ENCODE measurements at regions not wholly inside any gene's neighbourhood (a gene's known extent, or its start where the extent isn't known, plus 50 kb on each side); places are given as distances from the start of the nearest gene placed in this dataset.

DNA sequence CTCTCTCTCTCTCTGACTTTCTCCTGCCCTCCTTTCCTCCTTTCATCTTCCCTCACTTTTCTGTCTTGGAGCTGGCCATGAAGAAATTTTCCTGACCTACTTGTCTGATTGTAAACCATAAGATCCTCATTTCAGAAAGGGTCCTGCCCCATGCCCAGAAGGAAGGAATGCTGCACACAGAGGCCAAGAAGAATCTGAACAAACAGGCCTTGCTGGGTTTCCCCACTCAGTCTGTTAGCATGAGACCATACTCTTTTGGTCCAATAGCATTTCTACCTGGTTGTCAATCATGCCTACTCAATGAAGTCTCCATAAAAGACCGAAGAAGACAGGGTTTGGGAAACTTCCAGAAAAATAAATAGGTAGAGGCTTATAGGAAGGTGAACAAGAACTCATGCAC is 128.7 kb downstream of the MAB21L3 start:
- WGBS, 2 experiments (ENCODE audit: extremely low coverage in 2 of 2, insufficient read length in 1 of 2), result no CpG with 5 or more reads among the region's 1 CpG
- in situ Hi-C loops (cut with MboI; ENCODE audit: low sequenced_read_pairs), result loop anchor here (10.0 kb wide), 1 partner anchor 55 kb away; no protein-coding TSS in a partner anchor
- TF ChIP-seq SMC3 (IDR thresholded peaks at IDR 0.05; ENCODE audit: low read depth, low read length), result no peak
- TF ChIP-seq, protein P1, sequence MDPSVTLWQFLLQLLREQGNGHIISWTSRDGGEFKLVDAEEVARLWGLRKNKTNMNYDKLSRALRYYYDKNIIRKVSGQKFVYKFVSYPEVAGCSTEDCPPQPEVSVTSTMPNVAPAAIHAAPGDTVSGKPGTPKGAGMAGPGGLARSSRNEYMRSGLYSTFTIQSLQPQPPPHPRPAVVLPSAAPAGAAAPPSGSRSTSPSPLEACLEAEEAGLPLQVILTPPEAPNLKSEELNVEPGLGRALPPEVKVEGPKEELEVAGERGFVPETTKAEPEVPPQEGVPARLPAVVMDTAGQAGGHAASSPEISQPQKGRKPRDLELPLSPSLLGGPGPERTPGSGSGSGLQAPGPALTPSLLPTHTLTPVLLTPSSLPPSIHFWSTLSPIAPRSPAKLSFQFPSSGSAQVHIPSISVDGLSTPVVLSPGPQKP (IDR thresholded peaks at IDR 0.05; ENCODE audit: borderline replicate concordance, low read depth, low read length), result no peak
- TF ChIP-seq RCOR1 (IDR thresholded peaks at IDR 0.05; ENCODE audit: insufficient replicate concordance, low read length), result no peak
- TF ChIP-seq RFX5 (IDR thresholded peaks at IDR 0.05; ENCODE audit: low read depth, low read length), result no peak
- BruUV-seq (replicated peaks), result no TSS peak
- H3K9ac ChIP-seq (ENCODE audit: low read depth, low read length), result no peak overlapping the region
- H4K5ac ChIP-seq (ENCODE audit: low read depth, low read length), result no peak overlapping the region
- H4K8ac ChIP-seq (ENCODE audit: low read depth in 2 of 2, low read length in 2 of 2), result no peak overlapping the region
- H2AFZ ChIP-seq (replicated peaks; ENCODE audit: low read length, poor library complexity), result no peak overlapping the region
- H2BK120ac ChIP-seq (ENCODE audit: low read depth, low read length), result no peak overlapping the region
- H3K18ac ChIP-seq (ENCODE audit: low read depth, low read length), result no peak overlapping the region
- ATAC-seq (ENCODE audit: low read depth) (no peak), DNase-seq (no peak)
- H3K23ac ChIP-seq (ENCODE audit: low read depth, low read length), result no peak overlapping the region
- no peaks in the 10 kb centered on the region for H3K9me3 ChIP-seq (ENCODE audit: control insufficient read depth, insufficient read depth, low read length)
- H3K9me1 ChIP-seq (ENCODE audit: insufficient read depth, low read length), result no peaks in the 10 kb centered on the region
- no peak overlapping the region for H3K56ac ChIP-seq (ENCODE audit: extremely low read depth, insufficient read depth, low read length)
- no peak overlapping the region for H3K14ac ChIP-seq (replicated peaks; ENCODE audit: low read depth, low read length)
- intact Hi-C loops (cut with micrococcal nuclease), result no loop called here
- dilution Hi-C loops (cut with HindIII; ENCODE audit: low sequenced_read_pairs, unreplicated experiment), result no loop called here
- H3K79me1 ChIP-seq (ENCODE audit: low read depth in 1 of 2, low read length in 2 of 2), result no peaks in the 10 kb centered on the region
- no peaks in the 10 kb centered on the region for H3K36me3 ChIP-seq (ENCODE audit: control insufficient read depth, insufficient read depth, low read length)
- H3K4me1 ChIP-seq (ENCODE audit: control insufficient read depth, insufficient read depth, low read length), result no peaks in the 10 kb centered on the region
- no peak overlapping the region for H2BK20ac ChIP-seq (ENCODE audit: low read depth, low read length)
- H3K4me3 ChIP-seq (ENCODE audit: insufficient read depth, low read depth, low read length), result no peak overlapping the region
- H4K20me1 ChIP-seq (ENCODE audit: insufficient read depth, low read length), result no peaks in the 10 kb centered on the region
- peaks cover 3% of the 10 kb centered on the region; the same call in 1 of the 2 replicates for H3K27me3 ChIP-seq (ENCODE audit: control insufficient read depth, insufficient read depth, low read length)
- ChIA-PET POLR2A (ENCODE audit: unreplicated experiment) (no interaction called here), CTCF (no interaction called here)
- H2AK9ac ChIP-seq (replicated peaks; ENCODE audit: low read depth, low read length, poor library complexity), result no peak overlapping the region
- no peak overlapping the region for H2AK5ac ChIP-seq (ENCODE audit: low read depth, low read length)
- no peak overlapping the region for H2BK15ac ChIP-seq (ENCODE audit: low read depth, low read length)
- H3K27ac ChIP-seq (ENCODE audit: insufficient read depth, low read length), result no peak overlapping the region
- no peak overlapping the region for H3K4ac ChIP-seq (ENCODE audit: low read depth, low read length)
- H3K4me2 ChIP-seq (ENCODE audit: low read depth, low read length), result no peak overlapping the region
- H2BK5ac ChIP-seq (ENCODE audit: low read depth, low read length, poor library complexity, severe bottlenecking), result no peak overlapping the region
- H4K91ac ChIP-seq (ENCODE audit: insufficient read depth, low read depth, low read length), result no peak overlapping the region
